ENCODE measurements at regions not wholly inside any gene's neighbourhood (a gene's known extent, or its start where the extent isn't known, plus 50 kb on each side); places are given as distances from the start of the nearest gene placed in this dataset.

GRCh38 chr3:43995547-43996378, 245.9 kb upstream of the TOPAZ1 start:
- no peak for TF ChIP-seq POLR2A (IDR thresholded peaks at IDR 0.05)
- no peak for TF ChIP-seq CTCF (IDR thresholded peaks at IDR 0.05)

All from stomach (tissue), 4 donors.